Stomach (tissue), 8 donors: ENCODE measurements at regions not wholly inside any gene's neighbourhood (a gene's known extent, or its start where the extent isn't known, plus 50 kb on each side); places are given as distances from the start of the nearest gene placed in this dataset.

Experiments
- DNase-seq, 2 donors: peaks; one replicate each; pipeline versions ENCODE4 v3.0.0 to v3.0.0-alpha.2; 2013 to 2019
- H3K27ac ChIP-seq, 5 donors: fragments of 200-600 bp in 4 of 5; sonication (generic) in 4 of 5; one replicate each; pipeline ENCODE4 v1.5.1; 2013 to 2019; ENCODE audit warnings: mild to moderate bottlenecking in 1 of 5, moderate library complexity in 1 of 5
- H3K27me3 ChIP-seq, 3 donors: fragments of 200-600 bp; sonication (generic); one replicate each; pipeline ENCODE4 v1.5.1; 2017 to 2019; ENCODE audit warnings: mixed run types in 1 of 3
- H3K36me3 ChIP-seq, 4 donors: fragments of 200-600 bp; sonication (generic); 1 replicate in 3 of 4; 2 replicates in 1 of 4; pipeline ENCODE4 v1.5.1; 2016 to 2019
- H3K4me1 ChIP-seq, 4 donors: fragments of 200-600 bp; sonication (generic); one replicate each; pipeline ENCODE4 v1.5.1; 2016 to 2019
- H3K4me3 ChIP-seq, 4 donors: fragments of 200-600 bp; sonication (generic) in 3 of 4; one replicate each; pipeline ENCODE4 v1.5.1; 2016 to 2019; ENCODE audit warnings: mild to moderate bottlenecking in 1 of 4
- H3K9me3 ChIP-seq, 4 donors: fragments of 200-600 bp; sonication (generic); one replicate each; pipeline ENCODE4 v1.5.1; 2016 to 2019
- EP300 ChIP-seq: sonication (generic); formaldehyde crosslinking; IDR thresholded peaks from one replicate; pipeline ENCODE4 v1.6.1; 2017; ENCODE audit warnings: antibody characterized with exemption
- POLR2A ChIP-seq, 4 donors: fragments of 450-650 bp; IDR thresholded peaks; one replicate each; pipeline ENCODE4 v1.6.1; 2016; ENCODE audit warnings: antibody characterized with exemption in 4 of 4, control low read depth in 2 of 4, mild to moderate bottlenecking in 1 of 4, moderate library complexity in 1 of 4
- POLR2AphosphoS5 ChIP-seq, 3 donors: sonication (generic); formaldehyde crosslinking; IDR thresholded peaks; one replicate each; pipeline ENCODE4 v1.6.1; 2016; ENCODE audit warnings: antibody characterized with exemption in 3 of 3
- WGBS, 5 donors: extraction: QIAGEN DNeasy Blood & Tissue Kit in 3 of 5; methylation state at CpG; one replicate each; pipeline versions ENCODE4 v1.1.5 to v1.1.7; 2013 to 2018; 5-methylcytosine and 5-hydroxymethylcytosine counted together
- intact Hi-C: fragments of 100-400 bp; cut with DNase I; formaldehyde crosslinking; loops from one replicate; pipeline ENCODE4 v1.15.1; 2023; ENCODE audit warnings: low total_unique reads
- TF ChIP-seq, protein P1 (sequence below), 7 experiments: fragments of 450-650 bp in 4 of 7; fragments of 200-600 bp in 3 of 7; sonication (generic) in 3 of 7; IDR thresholded peaks; one replicate each; pipeline ENCODE4 v1.5.1; 2016 to 2019; ENCODE audit warnings: antibody characterized with exemption in 7 of 7, control low read depth in 2 of 7, mild to moderate bottlenecking in 1 of 7
- donor health status: healthy with polysubstance abuse.
- donor health status: Bipolar disorder and iron deficiency.
- donor health status: healthy.

DNA sequence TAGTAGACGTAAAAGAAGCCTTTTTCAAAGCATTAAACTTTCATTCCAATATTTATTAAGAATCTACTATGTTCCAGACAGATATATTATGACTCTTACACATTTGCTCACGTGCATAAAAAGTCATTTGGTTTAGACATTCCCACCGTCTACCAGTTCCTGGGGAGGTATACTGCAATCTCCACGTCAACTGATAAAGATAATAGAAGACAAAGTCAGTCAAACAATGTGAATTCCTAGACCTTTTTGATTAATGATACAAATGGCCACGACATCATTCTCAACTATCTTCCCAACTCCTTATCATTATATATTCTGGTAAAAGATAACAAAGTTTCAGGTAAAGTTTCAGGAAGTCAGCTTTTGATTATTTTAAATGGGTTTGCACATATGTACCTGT is 69.0 kb downstream of the SIPA1L2 start:
- Histone ChIP-seq H3K27ac (no peak overlapping the region), H3K4me1 (peaks cover 0 to 18% (median 12%) of the 10 kb centered on the region in 4 donors), H3K4me3 (no peak overlapping the region), H3K9me3 (no peaks in the 10 kb centered on the region), H3K27me3 (no peaks in the 10 kb centered on the region), H3K36me3 (no peaks in the 10 kb centered on the region)
- TF ChIP-seq POLR2A (IDR thresholded peaks at IDR 0.05) (no peak), POLR2AphosphoS5 (IDR thresholded peaks at IDR 0.05) (no peak), EP300 (no peak)
- TF ChIP-seq, protein P1, sequence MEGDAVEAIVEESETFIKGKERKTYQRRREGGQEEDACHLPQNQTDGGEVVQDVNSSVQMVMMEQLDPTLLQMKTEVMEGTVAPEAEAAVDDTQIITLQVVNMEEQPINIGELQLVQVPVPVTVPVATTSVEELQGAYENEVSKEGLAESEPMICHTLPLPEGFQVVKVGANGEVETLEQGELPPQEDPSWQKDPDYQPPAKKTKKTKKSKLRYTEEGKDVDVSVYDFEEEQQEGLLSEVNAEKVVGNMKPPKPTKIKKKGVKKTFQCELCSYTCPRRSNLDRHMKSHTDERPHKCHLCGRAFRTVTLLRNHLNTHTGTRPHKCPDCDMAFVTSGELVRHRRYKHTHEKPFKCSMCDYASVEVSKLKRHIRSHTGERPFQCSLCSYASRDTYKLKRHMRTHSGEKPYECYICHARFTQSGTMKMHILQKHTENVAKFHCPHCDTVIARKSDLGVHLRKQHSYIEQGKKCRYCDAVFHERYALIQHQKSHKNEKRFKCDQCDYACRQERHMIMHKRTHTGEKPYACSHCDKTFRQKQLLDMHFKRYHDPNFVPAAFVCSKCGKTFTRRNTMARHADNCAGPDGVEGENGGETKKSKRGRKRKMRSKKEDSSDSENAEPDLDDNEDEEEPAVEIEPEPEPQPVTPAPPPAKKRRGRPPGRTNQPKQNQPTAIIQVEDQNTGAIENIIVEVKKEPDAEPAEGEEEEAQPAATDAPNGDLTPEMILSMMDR (IDR thresholded peaks at IDR 0.05) = no peak
- 66 to 86% (median 79%) methylated on average over 5 of the region's 5 CpGs for WGBS, 5 donors
- no peak for DNase-seq
- intact Hi-C loops = no loop called here

DNA sequence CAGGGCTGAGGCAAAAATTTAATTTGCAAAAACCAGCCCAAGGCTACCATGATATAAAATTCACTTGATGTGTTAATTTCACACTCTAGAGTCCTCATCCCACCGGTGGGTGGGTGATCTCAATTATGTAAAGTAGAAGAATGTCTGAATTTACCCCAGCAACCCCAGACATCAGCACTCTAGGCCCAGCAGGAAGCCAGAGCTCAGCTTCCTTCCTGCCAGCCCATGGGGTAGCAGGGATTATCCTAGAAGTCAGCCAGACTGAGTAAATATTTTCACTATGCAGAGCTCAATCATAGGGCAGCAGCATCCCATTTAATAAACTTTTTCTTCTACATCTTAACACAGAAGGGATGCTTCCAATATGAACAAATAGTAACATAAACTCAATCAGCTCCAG is 71.0 kb downstream of the SIPA1L2 start:
- H3K9me3 ChIP-seq = no peaks in the 10 kb centered on the region
- no peak overlapping the region for H3K27ac ChIP-seq
- H3K27me3 ChIP-seq = no peaks in the 10 kb centered on the region
- DNase-seq = no peak
- peaks cover 5 to 32% (median 21%) of the 10 kb centered on the region in 4 donors for H3K4me1 ChIP-seq
- intact Hi-C loops = no loop called here
- no peaks in the 10 kb centered on the region for H3K36me3 ChIP-seq
- no peak overlapping the region for H3K4me3 ChIP-seq
- WGBS, 5 donors = 13 to 33% (median 22%) methylated on average over 1 of the region's 1 CpG
- no peak for TF ChIP-seq POLR2A (IDR thresholded peaks at IDR 0.05)
- TF ChIP-seq, protein P1 (IDR thresholded peaks at IDR 0.05) = no peak
- no peak for TF ChIP-seq POLR2AphosphoS5 (IDR thresholded peaks at IDR 0.05)
- no peak for TF ChIP-seq EP300

DNA sequence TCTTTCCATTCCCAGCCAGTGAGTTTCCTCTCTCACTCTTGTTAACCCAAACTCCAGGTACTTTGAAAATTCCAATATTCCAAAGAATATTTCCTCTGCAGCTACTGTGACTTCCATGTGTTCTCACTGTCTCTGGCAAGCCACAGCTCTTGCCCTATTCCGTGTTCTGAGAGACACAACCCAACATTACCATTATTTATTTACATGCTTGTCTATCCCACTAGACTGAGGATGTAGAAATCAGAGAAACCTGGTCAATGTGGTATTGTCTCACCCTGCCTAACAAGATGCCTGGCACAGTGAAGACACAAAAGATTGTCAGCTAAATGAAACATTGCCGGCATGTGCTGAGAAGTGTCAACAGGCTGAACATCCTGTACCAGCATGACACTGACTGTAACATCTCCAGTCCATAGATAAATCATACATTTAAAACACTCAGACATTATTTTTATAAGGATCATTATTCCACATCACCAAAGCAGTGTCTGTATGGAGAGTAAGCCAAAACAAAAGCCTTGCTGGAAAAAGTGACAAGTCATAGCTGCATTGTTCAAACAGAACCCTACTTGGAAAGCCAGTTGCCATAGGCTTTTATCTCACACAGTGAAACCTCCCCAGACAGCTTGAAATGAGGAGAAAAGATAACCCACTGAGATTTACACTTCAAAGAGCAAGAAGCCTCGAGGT is 72.3 kb downstream of the SIPA1L2 start:
- no peak for DNase-seq
- WGBS, 5 donors = 37 to 62% (median 43%) methylated on average over 3 of the region's 3 CpGs
- TF ChIP-seq POLR2AphosphoS5 (IDR thresholded peaks at IDR 0.05) (no peak), POLR2A (IDR thresholded peaks at IDR 0.05) (no peak), EP300 (no peak)
- TF ChIP-seq, protein P1 (IDR thresholded peaks at IDR 0.05) = no peak
- intact Hi-C loops = no loop called here
- no peak overlapping the region for H3K27ac ChIP-seq
- no peaks in the 10 kb centered on the region for H3K9me3 ChIP-seq
- no peaks in the 10 kb centered on the region for H3K27me3 ChIP-seq
- no peak overlapping the region for H3K4me3 ChIP-seq
- H3K4me1 ChIP-seq = peaks cover 10 to 45% (median 28%) of the 10 kb centered on the region in 4 donors
- H3K36me3 ChIP-seq = no peaks in the 10 kb centered on the region

DNA sequence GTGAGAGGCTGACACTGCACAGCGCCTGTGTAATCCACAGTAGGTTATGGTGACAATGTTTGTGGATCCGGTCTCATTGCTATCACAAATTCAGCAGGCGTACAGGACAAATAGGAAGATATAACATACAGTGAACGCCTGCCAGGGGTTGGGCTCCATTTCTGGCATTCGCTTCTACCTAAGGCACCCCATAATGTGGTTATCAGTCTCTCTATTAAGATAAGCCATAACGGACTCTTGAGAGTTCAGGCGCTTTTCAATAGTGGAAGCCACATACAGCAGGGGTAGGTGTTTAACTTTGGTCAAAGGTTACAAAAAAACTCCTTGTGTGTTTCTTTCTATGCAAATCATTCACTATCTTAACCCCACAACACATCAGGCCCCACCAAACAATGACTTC is 72.8 kb downstream of the SIPA1L2 start:
- Histone ChIP-seq H3K27me3 (no peaks in the 10 kb centered on the region), H3K9me3 (no peaks in the 10 kb centered on the region), H3K4me1 (peaks cover 10 to 45% (median 28%) of the 10 kb centered on the region in 4 donors), H3K36me3 (no peaks in the 10 kb centered on the region), H3K4me3 (no peak overlapping the region), H3K27ac (no peak overlapping the region)
- TF ChIP-seq, protein P1 (IDR thresholded peaks at IDR 0.05) = no peak
- no peak for TF ChIP-seq POLR2AphosphoS5 (IDR thresholded peaks at IDR 0.05)
- no peak for TF ChIP-seq POLR2A (IDR thresholded peaks at IDR 0.05)
- no peak for TF ChIP-seq EP300
- intact Hi-C loops = no loop called here
- no peak for DNase-seq
- WGBS, 5 donors = 35 to 57% (median 52%) methylated on average over 7 of the region's 7 CpGs
